MCF 10A (cell line): ENCODE measurements at regions not wholly inside any gene's neighbourhood (a gene's known extent, or its start where the extent isn't known, plus 50 kb on each side); places are given as distances from the start of the nearest gene placed in this dataset.
A peak's percentile ranks its signal among the peaks of the same experiment; 100 is the strongest.

Experiments used
- BruUV-seq: library from RNA; stranded (reverse); fragments of 400-500 nt; replicated peaks from 2 replicates; lab custom pipeline; 2021; lab: Mats Ljungman, UMichigan
- CTCF ChIA-PET: fragments of 300-600 bp; sonication (Branson Sonifier 250); formaldehyde crosslinking; extraction: SDS; loops from one replicate; lab custom pipeline; 2021; ENCODE audit warnings: antibody characterized with exemption, inconsistent platforms; lab: Yijun Ruan, JAX
- POLR2A ChIA-PET: fragments of 300-600, 350-650 bp; sonication (Branson Sonifier 250); formaldehyde crosslinking; extraction: SDS; loops from one replicate; lab custom pipeline; 2020; ENCODE audit warnings: antibody characterized with exemption, inconsistent platforms; lab: Yijun Ruan, JAX
- DNase-seq: peaks from one replicate; pipeline ENCODE4 v3.0.0-alpha.2; 2018; ENCODE audit not compliant: unreplicated experiment
- H3K27ac Mint-ChIP-seq: one replicate; pipeline ENCODE4 v1.8.0; 2022; ENCODE audit warnings: mild to moderate bottlenecking, low read depth, mixed read lengths; ENCODE audit not compliant: unreplicated experiment
- H3K27me3 Mint-ChIP-seq: one replicate; pipeline ENCODE4 v1.8.0; 2022; ENCODE audit warnings: mixed read lengths; ENCODE audit not compliant: insufficient read depth, unreplicated experiment
- H3K36me3 Mint-ChIP-seq: one replicate; pipeline ENCODE4 v1.8.0; 2022; ENCODE audit warnings: mild to moderate bottlenecking, moderate library complexity, mixed read lengths; ENCODE audit not compliant: insufficient read depth, unreplicated experiment
- H3K4me1 Mint-ChIP-seq: one replicate; pipeline ENCODE4 v1.8.0; 2022; ENCODE audit warnings: mixed read lengths; ENCODE audit not compliant: insufficient read depth, unreplicated experiment
- H3K4me3 Mint-ChIP-seq: one replicate; pipeline ENCODE4 v1.8.0; 2022; ENCODE audit warnings: mild to moderate bottlenecking, moderate library complexity, mixed read lengths; ENCODE audit not compliant: unreplicated experiment
- H3K9me3 Mint-ChIP-seq: one replicate; pipeline ENCODE4 v1.8.0; 2022; ENCODE audit warnings: mixed read lengths; ENCODE audit not compliant: unreplicated experiment
- CTCF ChIP-seq: fragments of 200-600 bp; IDR thresholded peaks from one replicate; pipeline ENCODE4 v1.8.0; 2022; ENCODE audit warnings: antibody characterized with exemption, mild to moderate bottlenecking; ENCODE audit not compliant: unreplicated experiment
- intact Hi-C: fragments of 100-400 bp; cut with micrococcal nuclease; formaldehyde crosslinking; loops from 2 replicates; pipeline ENCODE4 v1.14.1; 2022

DNA sequence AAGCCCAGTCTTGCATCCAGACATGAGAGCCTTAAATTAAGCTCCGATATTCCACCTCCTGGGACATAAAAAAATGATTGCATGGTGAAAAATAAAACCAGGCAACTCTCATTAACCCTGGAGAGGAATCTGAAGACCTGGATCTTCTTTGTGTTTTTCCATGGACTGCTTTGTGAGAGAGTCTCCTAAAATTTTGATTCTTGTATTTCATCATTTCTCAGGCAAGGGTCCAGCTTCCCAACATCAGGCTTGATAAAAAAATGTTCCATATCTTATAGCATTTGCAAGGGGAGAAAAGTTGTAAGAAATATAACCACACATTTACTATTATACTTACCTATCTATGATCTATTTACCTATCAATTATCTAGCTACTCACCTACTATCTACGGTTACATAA, 327.5 kb upstream of the SPHKAP start:
- Mint-ChIP-seq H3K27ac (no peak overlapping the region), H3K9me3 (no peaks in the 10 kb centered on the region), H3K4me1 (no peaks in the 10 kb centered on the region), H3K36me3 (no peaks in the 10 kb centered on the region), H3K27me3 (no peaks in the 10 kb centered on the region), H3K4me3 (no peak overlapping the region)
- intact Hi-C loops, result no loop called here
- ChIA-PET POLR2A (interaction anchor here (0.6 kb wide), 1 partner anchor 104 kb away, joined by 3 read pairs; no protein-coding TSS in a partner anchor), CTCF (no interaction called here)
- BruUV-seq, result no TSS peak
- no peak for DNase-seq
- no peak for TF ChIP-seq CTCF

DNA sequence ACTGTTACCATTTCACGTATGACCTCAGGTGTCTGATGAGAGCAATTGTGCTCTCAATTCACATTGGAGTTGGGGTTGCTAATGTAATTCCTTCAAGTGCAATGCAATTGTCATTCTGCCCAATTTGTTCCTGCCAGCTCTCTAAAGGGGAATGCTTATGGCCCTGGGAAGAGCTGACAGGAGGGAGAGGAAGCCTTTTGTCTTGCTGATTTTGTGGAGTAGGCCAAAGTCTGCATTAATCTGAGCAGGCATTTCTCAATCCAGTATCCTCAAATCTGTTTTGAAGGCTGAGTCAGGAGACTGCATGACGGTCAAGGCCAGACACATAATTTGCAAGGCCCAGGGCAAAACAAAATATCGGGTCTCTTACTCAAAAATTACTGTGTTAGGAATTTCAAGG, 326.4 kb upstream of the SPHKAP start:
- intact Hi-C loops, result no loop called here
- H3K36me3 Mint-ChIP-seq, result no peaks in the 10 kb centered on the region
- no peaks in the 10 kb centered on the region for H3K4me1 Mint-ChIP-seq
- DNase-seq, result peak; percentile 6
- no TSS peak for BruUV-seq
- CTCF ChIA-PET, result interaction anchor here (0.7 kb wide), 2 partner anchors 138 to 150 kb away, joined by 3 read pairs; no protein-coding TSS in a partner anchor
- no peak overlapping the region for H3K27ac Mint-ChIP-seq
- POLR2A ChIA-PET, result no interaction called here
- no peaks in the 10 kb centered on the region for H3K27me3 Mint-ChIP-seq
- no peaks in the 10 kb centered on the region for H3K9me3 Mint-ChIP-seq
- no peak for TF ChIP-seq CTCF
- H3K4me3 Mint-ChIP-seq, result no peak overlapping the region

DNA sequence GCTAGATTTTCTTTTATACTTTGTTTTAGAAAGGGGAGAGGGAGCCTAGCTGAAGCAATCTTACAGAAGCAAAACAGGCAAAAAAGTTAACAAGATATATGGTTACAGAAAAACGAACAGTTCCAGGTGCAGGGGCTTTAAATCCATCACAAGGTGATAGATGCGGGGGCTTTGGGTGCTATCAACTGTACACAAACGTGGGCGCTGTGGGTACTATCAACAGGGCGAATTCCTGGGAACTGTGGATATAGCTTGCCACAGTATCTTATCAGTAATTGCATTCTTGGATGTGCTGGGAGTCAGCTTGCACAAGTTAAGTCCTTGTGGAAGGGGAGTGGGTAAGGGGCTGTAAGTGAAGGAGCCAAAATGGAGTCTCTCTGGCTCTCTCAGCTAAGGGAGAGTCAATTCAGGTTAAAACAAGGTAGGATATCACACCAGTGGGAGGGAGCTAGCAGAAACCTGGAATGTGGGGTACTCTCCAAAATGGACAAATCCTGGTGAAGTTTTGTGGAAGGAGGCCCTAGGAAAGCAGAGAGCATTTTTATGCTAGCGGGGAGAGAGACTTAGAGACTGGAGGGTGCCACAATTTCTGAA, 325.8 kb upstream of the SPHKAP start:
- no peaks in the 10 kb centered on the region for H3K4me1 Mint-ChIP-seq
- no TSS peak for BruUV-seq
- ChIA-PET CTCF (interaction anchor here (0.6 to 0.7 kb wide), 3 partner anchors 12 to 150 kb away, joined by 3 read pairs; no protein-coding TSS in a partner anchor), POLR2A (no interaction called here)
- no peak overlapping the region for H3K27ac Mint-ChIP-seq
- no peak overlapping the region for H3K4me3 Mint-ChIP-seq
- H3K36me3 Mint-ChIP-seq, result no peaks in the 10 kb centered on the region
- no peaks in the 10 kb centered on the region for H3K9me3 Mint-ChIP-seq
- TF ChIP-seq CTCF, result no peak
- no peaks in the 10 kb centered on the region for H3K27me3 Mint-ChIP-seq
- intact Hi-C loops, result no loop called here
- no peak for DNase-seq

DNA sequence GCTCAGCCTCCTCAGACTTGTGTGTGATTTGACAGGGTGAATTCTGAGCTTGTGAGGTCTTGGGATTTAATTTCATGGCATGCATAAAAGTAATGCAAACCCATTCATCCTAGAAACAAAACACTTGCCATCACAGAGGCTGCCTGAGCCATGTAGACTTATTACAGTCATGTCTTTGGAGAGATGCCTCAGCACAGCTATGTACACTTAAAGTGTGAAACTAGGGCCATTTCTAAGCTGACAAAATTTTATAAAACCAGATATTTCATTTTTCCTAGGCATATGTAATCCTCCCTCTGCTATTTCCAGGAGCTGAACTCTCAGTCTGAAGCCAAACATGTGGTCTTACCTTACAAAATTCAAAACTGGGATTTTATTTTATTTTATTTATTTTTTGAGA, 322.2 kb upstream of the SPHKAP start:
- no TSS peak for BruUV-seq
- Mint-ChIP-seq H3K27ac (no peak overlapping the region), H3K9me3 (no peaks in the 10 kb centered on the region), H3K36me3 (no peaks in the 10 kb centered on the region), H3K4me3 (no peak overlapping the region), H3K27me3 (peaks cover 16% of the 10 kb centered on the region), H3K4me1 (no peaks in the 10 kb centered on the region)
- no peak for DNase-seq
- POLR2A ChIA-PET, result interaction anchor here (0.7 kb wide), 1 partner anchor 87 kb away, joined by 3 read pairs; no protein-coding TSS in a partner anchor
- TF ChIP-seq CTCF, result no peak
- intact Hi-C loops, result no loop called here
- CTCF ChIA-PET, result no interaction called here
